H9 (cell line): ENCODE measurements at regions not wholly inside any gene's neighbourhood (a gene's known extent, or its start where the extent isn't known, plus 50 kb on each side); places are given as distances from the start of the nearest gene placed in this dataset.
"Not testable (repeated sequence)": the region's sequence is repeated elsewhere in the genome, so short reads cannot be mapped to it uniquely, and the experiment has no call there.

Source experiments
- DNase-seq: peaks from one replicate; pipeline ENCODE4 v3.0.0-alpha.2; 2017
- H2AFZ ChIP-seq: one replicate; pipeline ENCODE4 v1.6.1; 2013; ENCODE audit warnings: mild to moderate bottlenecking, low read length, control low read depth, moderate library complexity
- H2AK5ac ChIP-seq: 2 replicates; pipeline ENCODE4 v1.6.1; 2013; ENCODE audit warnings: low read length, control low read depth, mixed read lengths; ENCODE audit not compliant: insufficient read length
- H2BK120ac ChIP-seq: one replicate; pipeline ENCODE4 v1.6.1; 2013; ENCODE audit warnings: low read depth, mild to moderate bottlenecking, low read length, control low read depth, inconsistent platforms; ENCODE audit not compliant: poor library complexity, severe bottlenecking
- H2BK12ac ChIP-seq: 2 replicates; pipeline ENCODE4 v1.6.1; 2013; ENCODE audit warnings: low read length, control low read depth, mixed read lengths, low read depth; ENCODE audit not compliant: insufficient read length
- H2BK15ac ChIP-seq: 2 replicates; pipeline ENCODE4 v1.6.1; 2013; ENCODE audit warnings: low read depth, low read length, control low read depth
- H2BK20ac ChIP-seq: one replicate; pipeline ENCODE4 v1.6.1; 2013; ENCODE audit warnings: low read depth, mild to moderate bottlenecking, low read length, control low read depth, inconsistent platforms; ENCODE audit not compliant: poor library complexity, severe bottlenecking
- H2BK5ac ChIP-seq: 2 replicates; pipeline ENCODE4 v1.6.1; 2013; ENCODE audit warnings: low read length, control low read depth, mixed read lengths; ENCODE audit not compliant: insufficient read length
- H3K14ac ChIP-seq: 2 replicates; pipeline ENCODE4 v1.6.1; 2013; ENCODE audit warnings: low read length, control low read depth; ENCODE audit not compliant: insufficient read depth
- H3K18ac ChIP-seq: 2 replicates; pipeline ENCODE4 v1.6.1; 2013; ENCODE audit warnings: low read depth, mild to moderate bottlenecking, mixed read lengths, low read length, control low read depth; ENCODE audit not compliant: insufficient read length
- H3K23ac ChIP-seq: 2 replicates; pipeline ENCODE4 v1.6.1; 2013; ENCODE audit warnings: low read length, control low read depth, mixed read lengths, low read depth; ENCODE audit not compliant: insufficient read length
- H3K23me2 ChIP-seq: 2 replicates; pipeline ENCODE4 v1.6.1; 2013; ENCODE audit warnings: low read depth, mild to moderate bottlenecking, mixed read lengths, low read length, control low read depth; ENCODE audit not compliant: insufficient read length, poor library complexity, severe bottlenecking
- H3K27ac ChIP-seq: 2 replicates; pipeline ENCODE4 v1.5.1; 2013; ENCODE audit warnings: low read length, control low read depth, mixed read lengths, low read depth; ENCODE audit not compliant: insufficient read length
- H3K27me3 ChIP-seq: 2 replicates; pipeline ENCODE4 v1.6.1; 2013; ENCODE audit warnings: low read length, control low read depth, inconsistent platforms; ENCODE audit not compliant: insufficient read depth
- H3K4ac ChIP-seq: 2 replicates; pipeline ENCODE4 v1.6.1; 2013; ENCODE audit warnings: low read depth, mild to moderate bottlenecking, control low read depth, inconsistent platforms, low read length, moderate library complexity
- H3K4me1 ChIP-seq: 2 replicates; pipeline ENCODE4 v1.6.1; 2013; ENCODE audit warnings: low read length, control low read depth, inconsistent platforms; ENCODE audit not compliant: insufficient read depth
- H3K4me2 ChIP-seq: 2 replicates; pipeline ENCODE4 v1.6.1; 2013; ENCODE audit warnings: low read length, control low read depth, mixed read lengths; ENCODE audit not compliant: insufficient read length, insufficient read depth
- H3K56ac ChIP-seq: 2 replicates; pipeline ENCODE4 v1.6.1; 2013; ENCODE audit warnings: low read depth, mild to moderate bottlenecking, mixed read lengths, low read length, control low read depth; ENCODE audit not compliant: insufficient read length
- H3K79me1 ChIP-seq: 2 replicates; pipeline ENCODE4 v1.6.1; 2013; ENCODE audit warnings: low read depth, mild to moderate bottlenecking, moderate library complexity, low read length, control low read depth, inconsistent platforms; ENCODE audit not compliant: insufficient read depth, poor library complexity, severe bottlenecking
- H3K79me2 ChIP-seq: 2 replicates; pipeline ENCODE4 v1.6.1; 2013; ENCODE audit warnings: low read length, control low read depth, inconsistent platforms; ENCODE audit not compliant: insufficient read depth
- H3K9ac ChIP-seq: 2 replicates; pipeline ENCODE4 v1.6.1; 2013; ENCODE audit warnings: low read length, control low read depth, mixed read lengths; ENCODE audit not compliant: insufficient read length; ENCODE audit errors: extremely low read depth
- H3K9me3 ChIP-seq: one replicate; pipeline ENCODE4 v1.6.1; 2013; ENCODE audit warnings: low read depth, low read length, inconsistent platforms; ENCODE audit not compliant: control insufficient read depth
- H3T11ph ChIP-seq: one replicate; pipeline ENCODE4 v1.6.1; 2013; ENCODE audit warnings: mild to moderate bottlenecking, low read length, control low read depth, inconsistent platforms
- H4K20me1 ChIP-seq: one replicate; pipeline ENCODE4 v1.6.1; 2013; ENCODE audit not compliant: control insufficient read depth, insufficient read length, insufficient read depth
- H4K5ac ChIP-seq: 2 replicates; pipeline ENCODE4 v1.6.1; 2013; ENCODE audit warnings: low read depth, mild to moderate bottlenecking, mixed read lengths, low read length, control low read depth; ENCODE audit not compliant: insufficient read length
- H4K8ac ChIP-seq: replicated peaks from 2 replicates; pipeline ENCODE4 v1.6.1; 2013; ENCODE audit warnings: low read length, control low read depth, mixed read lengths, low read depth; ENCODE audit not compliant: insufficient read length
- H4K91ac ChIP-seq: 2 replicates; pipeline ENCODE4 v1.6.1; 2013; ENCODE audit warnings: low read depth, mild to moderate bottlenecking, moderate library complexity, mixed read lengths, low read length, control low read depth; ENCODE audit not compliant: insufficient read length
- H3K27ac Mint-ChIP-seq, 3 experiments: 2 replicates in 2 of 3; 3 replicates in 1 of 3; pipeline ENCODE4 v1.8.0; 2020 to 2021; ENCODE audit warnings: mixed read lengths in 3 of 3, mild to moderate bottlenecking in 1 of 3, moderate library complexity in 1 of 3
- H3K27me3 Mint-ChIP-seq: 2 replicates; pipeline ENCODE4 v1.8.0; 2021; ENCODE audit warnings: low read depth, mild to moderate bottlenecking, moderate library complexity, mixed read lengths
- H3K36me3 Mint-ChIP-seq, 3 experiments: 2 replicates in 2 of 3; 3 replicates in 1 of 3; pipeline ENCODE4 v1.8.0; 2020 to 2021; ENCODE audit warnings: low read depth in 3 of 3, mixed read lengths in 3 of 3; ENCODE audit not compliant: insufficient read depth in 1 of 3
- H3K4me1 Mint-ChIP-seq, 2 experiments: 2 replicates each; pipeline ENCODE4 v1.8.0; 2020; ENCODE audit warnings: mixed read lengths in 2 of 2
- H3K4me3 Mint-ChIP-seq, 2 experiments: 2 replicates in 1 of 2; 3 replicates in 1 of 2; pipeline ENCODE4 v1.8.0; 2020 to 2021; ENCODE audit warnings: mild to moderate bottlenecking in 2 of 2, mixed read lengths in 2 of 2, moderate library complexity in 1 of 2
- H3K9me3 Mint-ChIP-seq, 2 experiments: 2 replicates in 1 of 2; 3 replicates in 1 of 2; pipeline ENCODE4 v1.8.0; 2020; ENCODE audit warnings: mild to moderate bottlenecking in 2 of 2, mixed read lengths in 2 of 2, moderate library complexity in 1 of 2
- WGBS: extraction: QIAGEN DNeasy Blood & Tissue Kit; methylation state at CpG from one replicate; pipeline ENCODE4 v1.1.7; 2013; ENCODE audit warnings: missing lambda C conversion rate, low lambda C conversion rate, mixed read lengths; ENCODE audit not compliant: insufficient read length; ENCODE audit errors: extremely low coverage; 5-methylcytosine and 5-hydroxymethylcytosine counted together
- TF ChIP-seq, protein P1 (sequence below): fragments of 200-600 bp; sonication (generic); conservative IDR thresholded peaks from 3 replicates; pipeline ENCODE4 v1.8.0; 2021; ENCODE audit warnings: antibody characterized with exemption, mild to moderate bottlenecking

DNA sequence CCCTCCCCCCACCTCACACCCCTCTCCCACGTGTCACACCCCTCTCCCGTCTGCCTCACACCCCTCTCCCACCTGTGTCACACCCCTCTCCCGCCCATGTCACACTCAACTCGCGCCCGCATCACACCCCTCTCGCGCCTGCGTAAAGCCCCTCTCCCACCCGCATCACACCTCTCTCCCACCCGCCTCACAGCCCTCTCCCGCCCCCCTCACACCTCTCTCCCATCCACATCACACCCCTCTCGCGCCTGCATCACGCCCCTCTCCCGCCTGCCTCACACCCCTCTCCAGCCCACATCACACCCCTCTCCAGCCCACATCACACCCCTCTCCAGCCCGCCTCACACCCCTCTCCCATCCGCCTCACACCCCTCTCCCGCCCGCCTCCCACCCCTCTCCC lies 173.5 kb upstream of the FOXD4L5 start:
- Histone ChIP-seq H2BK12ac (no peak overlapping the region), H3K23me2 (no peaks in the 10 kb centered on the region), H4K5ac (no peak overlapping the region), H3K27me3 (no peaks in the 10 kb centered on the region), H3K56ac (no peak overlapping the region), H2BK15ac (no peak overlapping the region), H2BK5ac (no peak overlapping the region), H4K8ac (no peak overlapping the region), H2AK5ac (no peak overlapping the region), H3K9me3 (peaks cover 46% of the 10 kb centered on the region), H3K79me2 (no peaks in the 10 kb centered on the region), H3K4me1 (no peaks in the 10 kb centered on the region), H3K23ac (no peak overlapping the region), H3K14ac (no peak overlapping the region), H2BK20ac (no peak overlapping the region), H3K79me1 (no peaks in the 10 kb centered on the region), H2BK120ac (no peak overlapping the region), H2AFZ (no peak overlapping the region), H4K91ac (no peak overlapping the region), H3T11ph (no peak overlapping the region), H4K20me1 (no peaks in the 10 kb centered on the region), H3K9ac (no peak overlapping the region), H3K4ac (no peak overlapping the region), H3K27ac (no peak overlapping the region), H3K18ac (no peak overlapping the region), H3K4me2 (no peak overlapping the region)
- 100% methylated on average over 4 of the region's 20 CpGs for WGBS
- TF ChIP-seq, protein P1, sequence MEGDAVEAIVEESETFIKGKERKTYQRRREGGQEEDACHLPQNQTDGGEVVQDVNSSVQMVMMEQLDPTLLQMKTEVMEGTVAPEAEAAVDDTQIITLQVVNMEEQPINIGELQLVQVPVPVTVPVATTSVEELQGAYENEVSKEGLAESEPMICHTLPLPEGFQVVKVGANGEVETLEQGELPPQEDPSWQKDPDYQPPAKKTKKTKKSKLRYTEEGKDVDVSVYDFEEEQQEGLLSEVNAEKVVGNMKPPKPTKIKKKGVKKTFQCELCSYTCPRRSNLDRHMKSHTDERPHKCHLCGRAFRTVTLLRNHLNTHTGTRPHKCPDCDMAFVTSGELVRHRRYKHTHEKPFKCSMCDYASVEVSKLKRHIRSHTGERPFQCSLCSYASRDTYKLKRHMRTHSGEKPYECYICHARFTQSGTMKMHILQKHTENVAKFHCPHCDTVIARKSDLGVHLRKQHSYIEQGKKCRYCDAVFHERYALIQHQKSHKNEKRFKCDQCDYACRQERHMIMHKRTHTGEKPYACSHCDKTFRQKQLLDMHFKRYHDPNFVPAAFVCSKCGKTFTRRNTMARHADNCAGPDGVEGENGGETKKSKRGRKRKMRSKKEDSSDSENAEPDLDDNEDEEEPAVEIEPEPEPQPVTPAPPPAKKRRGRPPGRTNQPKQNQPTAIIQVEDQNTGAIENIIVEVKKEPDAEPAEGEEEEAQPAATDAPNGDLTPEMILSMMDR = no peak
- no peaks in the 10 kb centered on the region for H3K4me1 Mint-ChIP-seq
- DNase-seq = no peak
- no peak overlapping the region for H3K27ac Mint-ChIP-seq
- H3K27me3 Mint-ChIP-seq = peaks cover 1% of the 10 kb centered on the region
- H3K4me3 Mint-ChIP-seq = no peak overlapping the region
- H3K9me3 Mint-ChIP-seq = peaks cover 82 to 85% of the 10 kb centered on the region in 2 experiments
- H3K36me3 Mint-ChIP-seq = peaks cover 13 to 21% (median 15%) of the 10 kb centered on the region in 3 experiments

DNA sequence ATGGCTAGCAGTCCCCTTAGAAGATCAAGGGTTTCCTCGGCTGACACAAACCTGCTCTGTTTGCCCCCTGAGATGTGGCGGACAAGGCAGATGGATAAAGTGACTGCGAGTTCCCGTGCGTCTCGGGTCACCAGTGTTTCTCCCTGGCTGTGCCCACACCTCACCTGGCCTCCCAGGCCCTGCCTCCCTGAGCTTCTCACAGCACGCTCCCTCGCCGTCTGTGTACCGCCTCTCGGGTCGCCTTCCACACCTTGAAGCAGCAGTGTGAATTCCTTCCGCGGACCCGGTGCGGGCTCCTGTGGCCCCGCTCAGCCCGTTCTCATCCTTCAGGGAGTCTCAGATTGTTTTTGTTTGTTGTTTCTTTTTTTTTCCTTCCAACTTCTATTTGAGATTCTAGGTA lies 172.0 kb upstream of the FOXD4L5 start:
- not testable (repeated sequence) for H3K23me2 ChIP-seq, H4K20me1 ChIP-seq, H3K79me1 ChIP-seq, H2AFZ ChIP-seq, H3K4me1 Mint-ChIP-seq, H2AK5ac ChIP-seq, H2BK20ac ChIP-seq, H3K18ac ChIP-seq, H3K56ac ChIP-seq, H2BK120ac ChIP-seq, H3K23ac ChIP-seq, H3K4me3 Mint-ChIP-seq, H4K5ac ChIP-seq, H3K4me1 ChIP-seq, H3K14ac ChIP-seq, H2BK5ac ChIP-seq, H3K27me3 Mint-ChIP-seq, H3K27ac Mint-ChIP-seq, H3K27me3 ChIP-seq, H3K27ac ChIP-seq, H3K4ac ChIP-seq, H3K4me2 ChIP-seq, H2BK15ac ChIP-seq, H3K9ac ChIP-seq, H4K8ac ChIP-seq, H2BK12ac ChIP-seq, H3T11ph ChIP-seq, H4K91ac ChIP-seq, H3K79me2 ChIP-seq, DNase-seq
- WGBS = no CpG with 5 or more reads among the region's 18 CpGs
- peaks cover 53% of the 10 kb centered on the region for H3K9me3 ChIP-seq
- Mint-ChIP-seq H3K9me3 (peaks cover 81 to 85% of the 10 kb centered on the region in 2 experiments), H3K36me3 (peaks cover 7 to 17% (median 10%) of the 10 kb centered on the region in 3 experiments; a peak in 6 of 7 replicates)
